H1 (cell line): ENCODE measurements at regions not wholly inside any gene's neighbourhood (a gene's known extent, or its start where the extent isn't known, plus 50 kb on each side); places are given as distances from the start of the nearest gene placed in this dataset.

ENCODE experiments used
- RAD21 ChIP-seq, 2 experiments: IDR thresholded peaks in 1 of 2; conservative IDR thresholded peaks in 1 of 2; 2 replicates each; pipeline ENCODE4 v1.6.1; 2011; ENCODE audit warnings: low read depth in 2 of 2, low read length in 2 of 2, improper control_type of control experiment in 1 of 2, inconsistent platforms in 1 of 2, mild to moderate bottlenecking in 1 of 2, moderate library complexity in 1 of 2
- YY1 ChIP-seq: IDR thresholded peaks from 2 replicates; pipeline ENCODE4 v1.6.1; 2011; ENCODE audit warnings: low read depth, mild to moderate bottlenecking, low read length

GRCh38 chr12:91882910-91883309, 262.7 kb downstream of the BTG1 start (continued):
- no peak for TF ChIP-seq YY1
- no peak for TF ChIP-seq RAD21 (IDR thresholded peaks at IDR 0.05 in 1 of 2, conservative IDR thresholded peaks at IDR 0.05 in 1 of 2; ENCODE audit: low read depth in 2 of 2, low read length in 2 of 2)
